ENCODE measurements at regions not wholly inside any gene's neighbourhood (a gene's known extent, or its start where the extent isn't known, plus 50 kb on each side); places are given as distances from the start of the nearest gene placed in this dataset.

DNA sequence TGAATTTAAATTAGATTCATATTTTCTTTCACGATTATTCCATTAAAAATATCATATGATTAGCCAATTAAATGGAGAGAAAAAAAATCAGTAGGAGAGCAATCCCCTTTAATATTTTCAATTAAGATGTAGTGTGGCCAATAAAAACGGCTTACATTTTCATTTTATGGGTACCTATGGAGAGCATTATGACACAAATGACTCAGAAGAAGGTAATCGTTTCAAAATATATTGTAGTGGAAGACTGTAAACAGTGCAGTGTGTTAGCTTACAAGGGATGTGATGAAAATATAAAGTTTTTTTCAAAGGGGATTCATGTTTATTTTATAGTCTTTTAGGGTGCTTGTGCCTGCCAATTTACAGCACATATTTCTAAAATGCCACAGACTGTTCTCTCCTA is 1507.4 kb upstream of the CELF4 start:
- no peak for DNase-seq

DNA sequence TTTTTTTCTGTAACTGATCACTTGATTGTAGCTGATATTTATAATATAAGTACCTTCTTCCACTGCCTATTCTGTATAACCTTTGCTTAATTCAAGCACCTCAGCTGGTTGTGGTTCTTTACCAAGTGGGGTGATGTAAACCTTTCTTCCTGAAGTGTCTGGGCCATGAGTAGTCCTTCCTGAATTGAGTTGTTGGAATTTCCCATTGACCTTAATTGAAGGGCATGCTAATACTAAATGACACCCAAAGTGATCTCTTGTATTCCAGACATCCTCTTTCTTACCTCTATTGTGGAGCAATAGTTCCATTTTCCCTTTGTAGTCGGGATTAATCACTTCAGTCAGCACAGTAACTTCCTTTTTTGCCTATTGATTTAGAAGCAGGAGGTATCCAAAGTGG is 1496.8 kb upstream of the CELF4 start:
- no peak for DNase-seq

DNA sequence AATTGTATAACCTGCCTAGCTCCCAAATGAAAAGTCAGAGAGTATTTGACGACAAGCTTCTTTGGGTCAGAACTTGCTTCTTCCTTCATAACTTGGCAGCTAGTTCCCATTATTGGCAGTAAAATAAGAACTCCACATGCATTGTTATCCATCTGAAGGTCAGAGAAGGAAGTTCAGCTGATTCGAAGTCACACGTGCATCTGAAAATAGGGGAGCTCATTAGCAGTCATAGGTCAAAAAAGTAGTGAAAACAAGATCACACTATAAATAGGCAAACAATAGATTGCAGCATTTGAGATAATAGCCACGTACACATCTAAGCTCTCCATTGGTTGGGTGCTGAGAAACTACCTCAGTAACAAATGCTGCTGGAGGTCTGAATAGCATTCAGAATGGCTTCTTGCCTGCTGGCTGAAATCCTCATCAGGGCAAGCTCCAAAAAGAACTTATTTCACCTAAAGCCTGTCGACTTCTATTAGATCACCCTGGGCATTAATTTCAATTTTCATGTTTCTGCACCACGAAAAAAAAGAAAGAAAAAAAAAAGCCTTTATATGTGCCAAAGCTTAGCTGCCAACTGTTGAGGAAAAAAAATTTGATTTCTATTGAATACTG is 1492.9 kb upstream of the CELF4 start:
- no peak for DNase-seq

DNA sequence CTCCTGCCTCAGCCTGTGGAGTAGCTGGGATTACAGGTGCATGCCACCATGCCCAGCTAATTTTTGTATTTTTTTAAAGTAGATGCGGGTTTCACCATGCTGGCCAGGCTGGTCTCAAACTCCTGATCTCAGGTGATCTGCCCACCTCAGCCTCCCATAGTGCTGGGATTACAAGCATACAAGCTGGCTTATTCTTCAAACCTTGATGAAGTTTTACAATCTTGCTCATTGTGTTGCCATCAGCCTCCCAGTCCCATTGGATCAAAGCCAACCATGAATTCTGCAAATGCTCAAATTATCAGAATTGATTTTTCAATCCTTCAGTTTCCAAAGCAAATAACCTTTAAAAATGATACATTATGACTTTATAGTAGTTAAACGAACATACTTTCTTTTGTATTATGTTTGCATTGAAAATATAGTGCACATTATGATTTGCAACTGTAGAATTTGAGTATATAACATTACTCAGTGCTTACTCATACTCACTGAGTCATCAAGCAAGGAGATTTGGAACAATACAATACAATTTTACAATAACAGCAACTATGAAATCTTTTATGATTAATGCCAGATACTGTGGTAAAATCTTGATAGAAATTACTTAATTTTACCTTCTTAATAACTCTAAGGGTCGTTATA is 1491.9 kb upstream of the CELF4 start:
- no peak for DNase-seq

DNA sequence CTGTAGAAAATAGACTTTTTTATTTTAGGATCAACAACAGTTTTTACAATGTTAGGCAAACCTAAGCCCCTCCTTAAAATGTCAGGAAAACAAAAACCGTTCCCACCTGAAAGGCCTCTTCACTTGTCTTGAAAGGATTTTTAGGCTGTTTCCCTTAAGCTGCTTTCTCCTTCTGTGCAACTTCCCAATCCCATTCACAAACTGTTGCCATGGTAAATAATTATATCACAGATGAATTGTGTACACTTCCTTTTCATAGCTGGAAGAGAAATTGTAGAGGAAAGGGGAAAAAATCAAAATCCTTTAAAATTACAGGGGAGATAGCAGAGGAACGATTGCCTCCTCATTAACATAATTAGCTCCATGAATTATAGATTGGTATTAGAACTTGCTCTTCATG is 1488.0 kb upstream of the CELF4 start:
- no peak for DNase-seq

DNA sequence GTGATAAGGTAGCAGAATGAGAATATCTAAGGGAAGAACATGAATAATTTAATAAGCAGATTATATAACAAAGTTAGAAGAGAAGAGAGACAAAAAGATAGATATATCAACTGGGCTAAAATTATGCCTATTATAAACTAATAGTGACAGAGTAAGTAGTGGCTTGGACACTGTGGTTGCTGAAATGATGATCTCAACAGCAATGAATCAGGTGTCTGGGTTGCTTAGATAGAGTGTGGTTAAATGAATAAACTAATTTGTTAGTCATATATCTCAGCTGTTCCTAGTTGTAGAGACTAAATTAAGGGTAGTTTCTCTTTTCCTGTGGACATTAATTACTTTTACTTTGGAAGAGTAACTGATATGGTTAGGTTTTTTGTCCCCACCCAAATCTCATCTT is 1485.4 kb upstream of the CELF4 start:
- DNase-seq, result no peak

DNA sequence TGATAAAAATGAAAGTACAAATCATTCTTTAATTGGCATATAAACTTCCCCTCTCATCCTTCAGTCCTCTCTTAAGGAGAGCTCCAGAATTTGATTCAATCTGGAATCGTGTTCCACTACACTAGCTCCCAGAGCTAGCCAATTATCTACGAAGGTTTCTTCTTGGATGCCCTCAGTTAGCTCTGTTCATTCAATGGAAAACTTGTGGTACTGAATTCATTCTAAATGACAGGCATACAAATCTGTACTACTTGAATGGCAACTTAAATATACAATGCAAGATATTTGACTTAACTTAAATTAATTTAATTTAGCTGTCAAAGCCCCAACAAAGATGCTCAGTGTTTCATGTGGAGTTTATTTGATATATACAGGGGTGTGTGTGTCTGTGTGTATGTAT is 1474.2 kb upstream of the CELF4 start:
- DNase-seq, result no peak

DNA sequence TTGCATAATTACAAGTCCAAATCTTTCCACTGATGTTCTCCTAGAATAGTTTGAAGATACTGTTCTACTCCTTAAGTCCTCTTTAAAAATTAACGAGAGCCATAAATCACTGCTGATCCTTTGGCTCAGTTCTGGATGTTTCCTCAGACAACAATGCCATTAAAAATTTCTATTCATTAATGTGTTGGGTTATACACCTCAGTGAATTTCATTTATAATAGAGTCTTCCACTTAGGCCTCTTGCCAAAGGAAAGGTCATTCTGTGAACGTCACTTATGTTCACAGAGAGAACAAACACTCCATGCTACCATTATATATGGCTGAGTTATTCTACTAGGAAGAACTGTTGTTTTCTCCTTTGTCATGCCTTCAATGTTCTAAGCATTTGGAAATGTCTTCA is 1472.3 kb upstream of the CELF4 start:
- no peak for DNase-seq

DNA sequence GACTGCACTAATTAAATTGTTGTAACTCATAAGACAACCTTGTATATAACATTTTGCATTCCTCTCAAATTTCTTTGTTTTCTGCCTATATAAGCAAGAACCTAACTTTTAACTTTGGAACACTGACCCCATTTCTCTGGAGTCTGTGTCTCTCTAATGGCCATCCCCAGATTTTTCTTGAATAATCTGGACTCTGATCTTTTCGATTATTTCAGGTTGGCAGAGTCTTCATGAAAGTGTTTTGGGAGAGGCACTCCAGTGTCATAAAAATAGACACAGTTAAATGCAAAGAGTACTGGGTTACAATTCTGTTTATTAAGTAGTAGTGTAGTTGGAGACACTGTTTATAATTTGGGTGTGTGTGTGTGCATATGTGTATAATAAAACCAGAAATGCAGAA is 1467.7 kb upstream of the CELF4 start:
- no peak for DNase-seq

DNA sequence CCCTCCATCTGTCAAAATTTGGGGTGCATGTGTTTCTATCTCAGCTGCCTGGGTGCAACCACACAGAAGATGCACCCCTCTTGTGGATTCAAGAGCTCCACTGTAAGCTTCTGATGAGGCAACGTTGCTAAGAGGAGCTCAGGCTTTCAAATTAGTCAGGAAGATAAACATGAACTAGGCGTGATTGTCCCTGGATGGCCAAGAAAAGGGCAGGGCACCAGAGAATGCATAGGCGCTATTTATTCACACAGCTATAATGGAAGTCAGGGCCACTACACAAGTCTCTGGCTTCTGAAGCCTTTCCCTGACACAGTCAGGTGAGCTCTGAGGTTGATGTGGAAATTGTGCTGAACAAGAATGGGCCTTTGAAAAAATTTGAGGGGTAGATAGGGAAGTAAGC is 1466.0 kb upstream of the CELF4 start:
- no peak for DNase-seq

DNA sequence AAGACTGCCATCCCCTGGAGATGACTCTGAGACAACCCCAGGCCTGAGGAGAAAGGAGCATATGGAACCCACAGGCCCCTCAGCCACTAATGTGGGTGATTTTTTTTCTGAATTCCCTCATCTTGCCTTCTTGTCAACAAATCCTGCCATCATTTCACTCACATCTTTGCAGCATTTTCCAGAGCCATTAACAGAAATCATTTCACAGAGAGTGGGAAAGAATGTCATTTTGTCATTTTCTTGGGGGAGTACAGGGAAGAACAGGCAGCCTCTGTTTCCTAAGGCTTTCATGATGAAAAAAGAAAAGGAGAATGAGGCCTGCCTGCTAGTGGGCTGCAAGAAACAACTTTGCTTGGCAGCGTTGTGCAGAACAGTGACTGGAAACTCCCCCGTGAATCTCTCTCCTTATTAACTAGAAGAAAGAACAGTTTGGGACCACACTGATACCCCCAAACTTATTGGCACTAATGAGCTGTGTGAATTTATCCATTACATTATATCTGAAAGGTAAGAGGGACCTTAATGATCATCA is 1464.6 kb upstream of the CELF4 start:
- DNase-seq, result no peak

DNA sequence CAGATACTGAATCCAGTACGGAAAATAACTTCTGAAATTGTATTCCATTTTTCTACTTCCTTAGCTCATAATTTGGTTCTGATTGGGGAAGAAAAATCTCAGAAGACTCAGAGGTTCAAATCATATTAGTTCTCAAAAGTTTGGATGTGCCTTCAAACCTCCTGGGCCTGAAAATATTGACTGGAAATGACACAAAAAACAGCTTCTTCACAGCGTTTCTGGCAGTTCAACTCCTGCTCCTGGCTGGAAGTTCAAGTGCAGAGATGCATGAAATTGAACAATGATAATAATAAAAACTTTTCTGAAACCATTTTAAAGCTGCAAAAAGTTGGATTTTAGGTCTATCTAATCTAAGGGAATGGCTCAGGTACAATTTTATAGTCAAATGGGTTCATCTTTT is 1459.9 kb upstream of the CELF4 start:
- DNase-seq, result no peak

DNA sequence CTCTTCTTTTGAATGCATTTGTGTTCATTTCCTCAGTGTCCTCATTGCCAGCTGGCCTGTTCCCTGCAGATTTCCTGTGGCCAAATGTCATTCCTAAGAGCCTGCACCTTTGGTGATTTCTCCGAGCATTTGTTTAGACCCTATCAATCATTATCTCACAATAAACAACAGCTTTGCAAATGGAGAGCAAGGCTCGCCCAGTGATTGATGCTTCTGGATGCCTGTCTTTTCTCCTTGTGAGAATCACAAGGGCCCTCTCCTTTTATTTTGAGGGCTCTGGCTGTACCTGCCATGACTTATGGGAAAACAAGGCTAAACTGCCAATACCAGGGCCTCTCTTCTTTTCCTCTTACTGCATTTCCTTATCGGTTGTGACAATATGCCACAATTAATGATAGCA is 1454.4 kb upstream of the CELF4 start:
- no peak for DNase-seq

DNA sequence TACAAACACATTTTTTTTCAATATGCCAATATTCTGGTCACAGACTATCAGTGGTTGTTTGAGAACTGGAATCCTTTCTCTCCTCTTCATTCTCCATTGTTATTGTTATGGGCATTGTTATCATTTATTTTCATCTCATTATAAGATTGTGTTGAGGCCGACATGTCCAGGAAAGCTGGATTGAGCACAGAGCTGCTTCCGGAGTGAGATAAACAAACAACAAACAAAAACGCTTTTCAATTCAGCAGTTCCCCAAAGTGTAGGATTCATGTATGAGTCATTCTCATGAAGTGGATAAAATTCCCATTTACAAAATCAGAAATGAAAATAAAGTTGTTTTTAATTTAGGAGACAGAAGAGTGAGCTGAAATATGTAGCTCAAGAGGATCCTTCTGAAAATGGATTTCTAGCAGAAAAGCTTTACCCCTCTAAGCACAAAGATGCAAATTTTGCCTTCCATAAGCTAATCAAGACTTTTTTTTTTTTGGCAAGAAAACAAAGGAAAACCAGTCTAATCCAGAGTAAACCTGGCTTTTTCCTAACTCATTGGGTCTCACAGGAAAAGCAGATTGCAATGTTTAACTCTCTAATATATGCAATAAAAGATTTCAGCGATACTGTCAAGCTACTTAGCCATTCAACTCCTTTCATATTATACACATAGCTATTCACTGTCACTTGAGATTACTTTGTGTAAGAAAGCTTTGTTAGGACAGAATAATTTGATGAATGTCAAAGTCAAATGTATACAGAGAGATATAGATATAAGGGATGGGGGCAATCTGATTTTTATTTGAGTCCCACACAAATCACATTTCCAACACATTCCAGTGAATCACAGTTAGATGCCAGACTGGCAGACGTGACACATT is 1441.7 kb upstream of the CELF4 start:
- DNase-seq, result no peak

DNA sequence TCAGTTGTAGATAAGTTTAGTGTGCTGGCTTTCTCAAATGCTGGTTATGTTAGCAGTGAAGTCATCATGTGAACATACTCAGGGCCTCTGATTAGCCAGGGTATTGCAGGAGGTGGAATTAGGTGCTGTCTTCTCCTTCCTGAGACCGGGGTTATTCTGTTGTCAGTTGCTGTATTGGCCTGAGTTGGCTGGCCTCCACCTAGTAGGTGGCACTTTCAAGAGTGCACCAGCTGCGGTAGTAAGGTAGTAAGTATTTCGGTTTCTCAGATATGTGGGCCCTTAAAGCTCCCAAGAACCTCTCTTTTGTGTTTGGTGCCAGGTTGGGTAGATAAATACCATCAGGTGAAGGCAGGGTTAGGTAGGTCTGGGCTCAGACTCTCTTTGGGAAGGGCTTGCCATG is 1430.5 kb upstream of the CELF4 start:
- DNase-seq, result no peak

DNA sequence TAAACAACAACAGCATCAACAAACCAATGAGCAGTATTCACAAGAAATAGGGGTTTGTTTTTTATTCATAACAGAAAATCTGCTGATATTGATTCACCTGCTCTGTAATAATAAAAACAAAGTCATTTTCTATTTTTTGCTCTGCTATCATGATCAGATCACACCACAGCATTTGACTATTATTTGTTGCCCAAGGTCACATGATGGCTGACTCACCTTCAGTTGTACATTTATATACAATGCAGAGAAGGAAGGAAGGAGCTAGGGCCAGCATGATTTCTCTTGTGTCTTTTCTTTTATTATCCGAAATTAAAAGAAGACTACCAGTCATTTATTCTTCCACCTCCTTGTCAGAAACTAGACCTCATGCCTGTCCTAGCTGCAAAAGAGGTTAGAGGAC is 1427.7 kb upstream of the CELF4 start:
- no peak for DNase-seq

DNA sequence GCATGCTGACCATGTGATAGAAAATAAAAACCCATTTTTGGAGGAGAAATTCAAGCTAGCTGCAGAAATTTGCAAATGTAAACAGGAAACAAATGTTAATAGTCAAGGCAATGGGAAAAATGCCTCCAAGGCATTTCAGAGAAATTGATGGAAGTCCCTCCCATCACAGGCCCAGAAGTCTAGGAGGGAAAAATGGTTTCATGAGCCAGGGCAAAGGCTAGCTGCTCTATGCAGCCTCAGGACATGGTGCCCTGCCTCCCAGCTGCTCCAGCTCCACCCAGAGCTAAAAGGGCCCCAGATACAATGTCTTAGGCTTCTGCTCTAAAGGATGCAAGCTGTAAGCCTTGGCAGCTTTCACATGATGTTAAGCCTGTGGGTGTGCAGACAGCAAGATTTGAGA is 1419.4 kb upstream of the CELF4 start:
- DNase-seq, result no peak

DNA sequence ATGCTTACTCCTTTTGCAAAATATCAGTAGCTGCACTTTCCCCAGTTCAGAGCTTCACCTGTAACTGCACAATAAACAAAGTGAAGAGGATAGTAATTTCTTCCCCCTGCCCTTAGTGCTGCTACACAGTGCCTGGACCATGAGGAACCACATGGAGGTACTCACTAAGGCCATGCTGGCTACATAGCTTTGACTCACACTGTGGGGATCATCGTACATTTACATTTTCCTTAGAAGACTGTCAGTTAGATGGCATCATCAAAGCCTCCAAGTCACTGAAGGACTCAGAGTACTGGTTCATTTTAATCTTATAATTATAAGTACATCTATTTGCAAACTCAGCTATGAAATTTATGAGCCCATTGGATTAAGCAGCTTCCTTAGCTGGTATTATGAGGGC is 1416.5 kb upstream of the CELF4 start:
- DNase-seq, result no peak

DNA sequence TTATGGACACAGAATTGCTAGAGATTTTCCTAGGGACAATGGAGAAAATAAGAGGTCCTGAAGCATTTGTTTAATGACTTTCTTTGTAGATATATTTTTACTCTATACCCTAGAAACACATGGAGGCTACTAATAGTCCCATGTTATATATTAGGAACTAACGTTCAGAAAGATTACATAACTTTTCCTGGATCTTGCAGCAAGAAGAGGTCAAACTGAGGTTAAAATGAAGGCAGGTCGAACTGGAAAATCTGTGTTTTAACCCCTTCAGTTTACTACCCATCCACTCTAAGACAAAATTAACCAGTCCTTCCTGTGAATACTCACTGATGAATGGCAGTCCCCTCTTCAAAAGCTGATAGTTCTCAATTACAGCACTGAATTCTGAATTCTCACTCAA is 1415.8 kb upstream of the CELF4 start:
- DNase-seq, result no peak

DNA sequence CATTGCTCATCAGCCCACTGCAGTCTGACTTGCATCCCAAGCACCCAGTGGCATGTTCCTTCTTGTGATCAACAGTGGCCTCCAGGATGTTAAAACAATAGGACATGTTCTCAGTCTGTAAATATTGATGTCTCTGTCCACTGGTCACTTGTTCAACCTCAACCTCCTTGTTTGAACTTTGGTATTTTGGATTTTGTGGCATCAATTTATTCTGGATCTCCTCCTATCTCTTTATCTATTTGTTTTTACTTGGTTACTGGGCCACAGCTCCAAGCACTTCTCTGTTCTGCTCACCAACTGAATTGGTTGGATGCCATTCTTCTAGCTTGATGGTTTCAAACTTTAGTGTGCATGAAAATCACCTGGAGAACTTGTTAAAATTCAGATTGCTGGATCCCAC is 1414.8 kb upstream of the CELF4 start:
- DNase-seq, result no peak

DNA sequence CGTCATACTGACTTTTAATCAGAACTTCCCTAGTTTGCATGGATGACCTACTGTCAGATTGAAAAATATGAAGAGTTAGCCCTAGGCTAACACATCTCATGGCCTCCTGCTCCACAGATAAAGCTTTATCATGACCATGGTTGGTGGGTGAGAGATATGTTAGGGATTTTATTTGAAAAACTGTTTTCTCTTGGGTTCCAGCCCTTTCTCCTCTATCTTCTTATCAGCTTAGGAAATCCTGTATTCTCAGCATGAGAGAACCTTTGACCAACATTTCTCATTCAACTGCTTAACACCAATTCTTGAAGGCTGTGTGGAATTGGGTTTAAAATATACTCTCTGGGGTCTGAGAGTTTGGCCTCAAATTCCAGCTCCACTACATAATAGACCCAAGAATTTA is 1407.0 kb upstream of the CELF4 start:
- no peak for DNase-seq

DNA sequence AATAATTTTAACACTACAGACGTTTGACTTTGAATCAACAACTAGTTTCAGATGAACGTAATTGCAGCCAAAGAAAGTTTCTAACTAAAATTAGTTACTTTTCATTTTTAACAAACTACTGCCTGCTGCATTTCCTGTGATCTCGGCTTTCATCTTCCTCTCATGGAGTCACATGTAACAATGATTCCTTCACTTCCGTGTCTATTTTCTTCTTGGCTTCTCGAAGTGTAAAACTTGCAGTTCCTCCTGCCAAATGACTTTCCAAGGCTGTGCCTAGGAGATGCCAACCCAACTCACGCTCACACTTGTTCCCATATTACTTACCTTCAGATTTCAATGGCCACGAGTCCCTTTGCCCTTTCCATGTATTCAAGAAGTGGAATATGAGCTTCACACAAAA is 1406.3 kb upstream of the CELF4 start:
- DNase-seq, result no peak

DNA sequence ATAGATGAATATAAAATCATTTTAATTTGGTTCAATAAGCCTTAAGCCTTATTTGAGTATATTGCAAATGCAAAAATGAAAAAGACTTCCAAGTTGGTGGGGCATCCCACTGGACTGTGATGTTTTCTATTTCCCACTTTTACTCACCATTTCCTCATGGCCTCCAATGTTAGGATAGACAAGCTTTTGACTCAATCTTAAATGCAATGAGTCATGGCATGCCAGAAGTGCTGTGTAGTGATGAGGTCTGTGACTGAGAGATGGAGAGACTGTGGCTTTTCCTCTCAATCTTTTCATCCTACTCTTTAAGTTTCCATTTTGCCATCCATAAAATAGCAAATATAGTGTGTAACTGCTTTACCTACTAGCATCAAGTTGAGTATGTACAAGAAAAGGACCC is 1401.2 kb upstream of the CELF4 start:
- DNase-seq, result no peak

Measured in T1000 (cell line).